GM12891 (cell line): ENCODE measurements at regions not wholly inside any gene's neighbourhood (a gene's known extent, or its start where the extent isn't known, plus 50 kb on each side); places are given as distances from the start of the nearest gene placed in this dataset.

Experiments used
- POLR2A ChIP-seq: IDR thresholded peaks from 2 replicates; pipeline ENCODE4 v1.6.1; 2011; ENCODE audit warnings: low read depth, low read length, control low read depth
- POLR2AphosphoS5 ChIP-seq: IDR thresholded peaks from 2 replicates; pipeline ENCODE4 v1.6.1; 2011; ENCODE audit warnings: low read depth, low read length, control low read depth

GRCh38 chr6:85961125-85961524, 318.4 kb upstream of the SYNCRIP start:
- TF ChIP-seq POLR2AphosphoS5 (no peak), POLR2A (no peak)
